Activated B cell treated with CpG ODN at 0.5 μM for 24 hours (primary cell): ENCODE measurements at regions not wholly inside any gene's neighbourhood (a gene's known extent, or its start where the extent isn't known, plus 50 kb on each side); places are given as distances from the start of the nearest gene placed in this dataset.

Experiments used
- ATAC-seq: fragments of 200-7000 bp; cut with Tn5 transposase; one replicate; pipeline ENCODE4 v1.10.0; 2021; ENCODE audit warnings: low read depth, mild to moderate bottlenecking, moderate library complexity
- CTCF ChIA-PET: fragments of 350-600 bp; sonication (Branson Sonifier 250); formaldehyde crosslinking; loops from one replicate; lab custom pipeline; 2021; ENCODE audit warnings: antibody characterized with exemption; lab: Charles Lee
- POLR2A ChIA-PET: fragments of 350-600 bp; sonication (Branson Sonifier 250); formaldehyde crosslinking; loops from one replicate; lab custom pipeline; 2021; ENCODE audit warnings: antibody characterized with exemption; lab: Charles Lee
- DNase-seq: peaks from one replicate; pipeline ENCODE4 v3.0.0; 2022
- H3K27ac Mint-ChIP-seq: one replicate; pipeline ENCODE4 v1.8.0; 2020; ENCODE audit warnings: mixed read lengths
- H3K27me3 Mint-ChIP-seq: one replicate; pipeline ENCODE4 v1.8.0; 2021; ENCODE audit warnings: mixed read lengths
- H3K36me3 Mint-ChIP-seq: one replicate; pipeline ENCODE4 v1.8.0; 2021; ENCODE audit warnings: low read depth, mixed read lengths
- H3K4me1 Mint-ChIP-seq: one replicate; pipeline ENCODE4 v1.8.0; 2021; ENCODE audit warnings: mixed read lengths
- H3K4me3 Mint-ChIP-seq: one replicate; pipeline ENCODE4 v1.8.0; 2020; ENCODE audit warnings: mild to moderate bottlenecking, mixed read lengths
- H3K9me3 Mint-ChIP-seq: one replicate; pipeline ENCODE4 v1.8.0; 2020; ENCODE audit warnings: mixed read lengths
- intact Hi-C: fragments of 100-400 bp; cut with micrococcal nuclease; formaldehyde crosslinking; loops from one replicate; pipeline ENCODE4 v1.15.1; 2024
- TF ChIP-seq, protein P1 (sequence below): fragments of 200-600 bp; IDR thresholded peaks from one replicate; pipeline ENCODE4 v1.8.0; 2022; ENCODE audit warnings: antibody characterized with exemption, mild to moderate bottlenecking

- ChIA-PET POLR2A (no interaction called here), CTCF (no interaction called here)
- Mint-ChIP-seq H3K36me3 (no peaks in the 10 kb centered on the region), H3K27ac (no peak overlapping the region), H3K4me1 (no peaks in the 10 kb centered on the region), H3K4me3 (no peak overlapping the region), H3K27me3 (peaks cover 20% of the 10 kb centered on the region), H3K9me3 (no peaks in the 10 kb centered on the region)
- ATAC-seq = no peak
- no peak for DNase-seq
- intact Hi-C loops = no loop called here
- TF ChIP-seq, protein P1, sequence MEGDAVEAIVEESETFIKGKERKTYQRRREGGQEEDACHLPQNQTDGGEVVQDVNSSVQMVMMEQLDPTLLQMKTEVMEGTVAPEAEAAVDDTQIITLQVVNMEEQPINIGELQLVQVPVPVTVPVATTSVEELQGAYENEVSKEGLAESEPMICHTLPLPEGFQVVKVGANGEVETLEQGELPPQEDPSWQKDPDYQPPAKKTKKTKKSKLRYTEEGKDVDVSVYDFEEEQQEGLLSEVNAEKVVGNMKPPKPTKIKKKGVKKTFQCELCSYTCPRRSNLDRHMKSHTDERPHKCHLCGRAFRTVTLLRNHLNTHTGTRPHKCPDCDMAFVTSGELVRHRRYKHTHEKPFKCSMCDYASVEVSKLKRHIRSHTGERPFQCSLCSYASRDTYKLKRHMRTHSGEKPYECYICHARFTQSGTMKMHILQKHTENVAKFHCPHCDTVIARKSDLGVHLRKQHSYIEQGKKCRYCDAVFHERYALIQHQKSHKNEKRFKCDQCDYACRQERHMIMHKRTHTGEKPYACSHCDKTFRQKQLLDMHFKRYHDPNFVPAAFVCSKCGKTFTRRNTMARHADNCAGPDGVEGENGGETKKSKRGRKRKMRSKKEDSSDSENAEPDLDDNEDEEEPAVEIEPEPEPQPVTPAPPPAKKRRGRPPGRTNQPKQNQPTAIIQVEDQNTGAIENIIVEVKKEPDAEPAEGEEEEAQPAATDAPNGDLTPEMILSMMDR = no peak
Measured at GRCh38 chr1:13929313-13929712, 229.3 kb downstream of the PRDM2 start.

- ChIA-PET CTCF (no interaction called here), POLR2A (no interaction called here)
- Mint-ChIP-seq H3K9me3 (no peaks in the 10 kb centered on the region), H3K27me3 (peaks cover 20% of the 10 kb centered on the region), H3K4me1 (no peaks in the 10 kb centered on the region), H3K36me3 (no peaks in the 10 kb centered on the region), H3K4me3 (no peak overlapping the region), H3K27ac (no peak overlapping the region)
- ATAC-seq = no peak
- intact Hi-C loops = no loop called here
- DNase-seq = no peak
- TF ChIP-seq, protein P1 = no peak
Measured at GRCh38 chr1:13930151-13930550, 230.2 kb downstream of the PRDM2 start.

DNA sequence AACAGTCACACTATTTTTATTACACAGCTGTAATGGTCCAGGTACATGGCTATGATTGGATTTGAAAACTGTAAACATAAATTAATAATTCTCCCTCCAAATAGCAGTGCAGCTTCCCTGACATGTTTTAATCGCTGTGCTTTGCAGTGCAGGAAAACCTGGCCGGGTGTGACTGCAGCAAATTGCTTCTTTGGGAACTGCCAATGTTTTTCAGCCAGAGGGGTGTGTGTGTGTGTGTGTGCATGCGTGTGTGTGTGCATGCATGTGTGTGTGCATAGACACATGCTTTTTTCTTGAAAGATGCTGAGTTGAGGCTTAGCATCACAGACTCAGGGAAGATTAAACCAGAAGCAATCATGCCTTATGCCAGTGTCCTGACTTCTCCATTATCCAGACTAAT, 231.2 kb downstream of the PRDM2 start:
- Mint-ChIP-seq H3K4me3 (no peak overlapping the region), H3K36me3 (no peaks in the 10 kb centered on the region), H3K9me3 (no peaks in the 10 kb centered on the region), H3K27me3 (peaks cover 12% of the 10 kb centered on the region), H3K4me1 (no peaks in the 10 kb centered on the region), H3K27ac (no peak overlapping the region)
- intact Hi-C loops = no loop called here
- ChIA-PET POLR2A (no interaction called here), CTCF (interaction anchor here (0.6 to 0.7 kb wide), 2 partner anchors 9 to 949 kb away, joined by 3 to 4 read pairs; no protein-coding TSS in a partner anchor)
- ATAC-seq (no peak), DNase-seq (no peak)
- TF ChIP-seq, protein P1 = no peak

- H3K36me3 Mint-ChIP-seq = no peaks in the 10 kb centered on the region
- TF ChIP-seq, protein P1 = no peak
Measured at GRCh38 chr1:13935336-13935735, 235.3 kb downstream of the PRDM2 start.

GRCh38 chr1:13941315-13941714, 241.3 kb downstream of the PRDM2 start:
- H3K9me3 Mint-ChIP-seq = peaks cover 9% of the 10 kb centered on the region
- H3K4me3 Mint-ChIP-seq = no peak overlapping the region
- ChIA-PET POLR2A (no interaction called here), CTCF (no interaction called here)
- DNase-seq (no peak), ATAC-seq (no peak)
- intact Hi-C loops = no loop called here
- no peaks in the 10 kb centered on the region for H3K36me3 Mint-ChIP-seq
- no peaks in the 10 kb centered on the region for H3K4me1 Mint-ChIP-seq
- TF ChIP-seq, protein P1 = no peak
- H3K27me3 Mint-ChIP-seq = peaks cover 29% of the 10 kb centered on the region
- no peak overlapping the region for H3K27ac Mint-ChIP-seq

More at GRCh38 chr1:13935336-13935735, 235.3 kb downstream of the PRDM2 start:
- CTCF ChIA-PET = interaction anchor here (0.9 kb wide), 1 partner anchor 38 kb away, joined by 3 read pairs; no protein-coding TSS in a partner anchor
- no peak overlapping the region for H3K4me3 Mint-ChIP-seq
- DNase-seq = no peak
- intact Hi-C loops = no loop called here
- H3K4me1 Mint-ChIP-seq = no peaks in the 10 kb centered on the region
- H3K9me3 Mint-ChIP-seq = no peaks in the 10 kb centered on the region
- H3K27me3 Mint-ChIP-seq = peaks cover 28% of the 10 kb centered on the region
- POLR2A ChIA-PET = no interaction called here
- ATAC-seq = no peak
- no peak overlapping the region for H3K27ac Mint-ChIP-seq
